NCI-H774 (cell line): ENCODE measurements at regions not wholly inside any gene's neighbourhood (a gene's known extent, or its start where the extent isn't known, plus 50 kb on each side); places are given as distances from the start of the nearest gene placed in this dataset.
"Not testable (repeated sequence)": the region's sequence is repeated elsewhere in the genome, so short reads cannot be mapped to it uniquely, and the experiment has no call there.

Experiments used
- DNase-seq: peaks from one replicate; lab custom pipeline; 2025; lab: John Stamatoyannopoulos, UW

DNA sequence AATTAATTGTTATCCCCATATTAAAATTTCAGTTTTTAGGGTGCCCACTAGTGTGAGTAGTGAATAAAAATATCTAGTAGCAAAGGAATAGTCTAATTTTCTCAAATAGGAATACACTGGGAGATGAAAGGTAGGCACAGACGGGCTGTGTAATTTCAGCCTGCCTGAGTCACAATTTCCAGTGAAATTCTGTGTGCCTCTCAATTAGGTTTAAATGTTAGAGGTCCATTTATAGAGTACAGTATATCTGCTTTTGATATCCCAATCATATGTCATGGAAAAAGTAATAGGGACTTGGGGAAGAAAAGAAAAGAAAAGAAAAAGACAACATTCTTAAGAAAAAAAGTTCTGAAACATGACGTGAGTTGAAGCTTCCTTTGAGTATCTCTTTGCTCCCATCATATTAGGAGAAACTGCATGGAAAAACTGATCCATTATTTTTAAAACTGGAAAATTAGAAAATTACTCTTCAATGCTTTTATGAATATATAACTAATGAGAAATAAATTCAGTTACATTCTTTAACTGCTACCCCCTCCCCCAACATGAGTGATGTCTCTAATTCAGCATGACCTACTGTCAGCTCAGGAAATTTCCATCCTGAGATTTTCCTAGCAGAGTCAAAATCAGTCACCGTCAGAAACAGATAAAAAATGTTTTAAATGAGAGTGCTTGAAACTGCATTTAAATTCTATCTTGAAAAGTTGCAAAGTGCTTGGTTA, 473.8 kb upstream of the HSF2 start:
- DNase-seq: no peak

DNA sequence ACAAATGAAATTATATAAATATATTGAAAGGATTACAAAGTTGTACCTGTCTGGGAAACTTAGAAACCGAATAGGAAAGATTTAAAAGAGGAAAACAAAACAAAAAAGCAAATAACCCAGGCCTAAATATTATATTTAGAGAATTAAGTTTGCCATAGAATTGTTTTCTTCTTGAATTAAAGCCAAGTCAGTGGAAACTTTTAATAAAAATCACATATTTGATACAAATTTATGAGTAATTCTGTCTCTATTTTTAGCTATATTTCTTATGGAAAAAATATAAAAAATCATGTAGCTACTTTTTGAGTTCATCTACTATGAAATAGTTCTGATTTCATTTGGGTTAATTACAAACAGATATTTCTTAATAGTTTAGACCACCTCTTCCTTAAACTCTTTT, 470.2 kb upstream of the HSF2 start:
- DNase-seq: no peak

DNA sequence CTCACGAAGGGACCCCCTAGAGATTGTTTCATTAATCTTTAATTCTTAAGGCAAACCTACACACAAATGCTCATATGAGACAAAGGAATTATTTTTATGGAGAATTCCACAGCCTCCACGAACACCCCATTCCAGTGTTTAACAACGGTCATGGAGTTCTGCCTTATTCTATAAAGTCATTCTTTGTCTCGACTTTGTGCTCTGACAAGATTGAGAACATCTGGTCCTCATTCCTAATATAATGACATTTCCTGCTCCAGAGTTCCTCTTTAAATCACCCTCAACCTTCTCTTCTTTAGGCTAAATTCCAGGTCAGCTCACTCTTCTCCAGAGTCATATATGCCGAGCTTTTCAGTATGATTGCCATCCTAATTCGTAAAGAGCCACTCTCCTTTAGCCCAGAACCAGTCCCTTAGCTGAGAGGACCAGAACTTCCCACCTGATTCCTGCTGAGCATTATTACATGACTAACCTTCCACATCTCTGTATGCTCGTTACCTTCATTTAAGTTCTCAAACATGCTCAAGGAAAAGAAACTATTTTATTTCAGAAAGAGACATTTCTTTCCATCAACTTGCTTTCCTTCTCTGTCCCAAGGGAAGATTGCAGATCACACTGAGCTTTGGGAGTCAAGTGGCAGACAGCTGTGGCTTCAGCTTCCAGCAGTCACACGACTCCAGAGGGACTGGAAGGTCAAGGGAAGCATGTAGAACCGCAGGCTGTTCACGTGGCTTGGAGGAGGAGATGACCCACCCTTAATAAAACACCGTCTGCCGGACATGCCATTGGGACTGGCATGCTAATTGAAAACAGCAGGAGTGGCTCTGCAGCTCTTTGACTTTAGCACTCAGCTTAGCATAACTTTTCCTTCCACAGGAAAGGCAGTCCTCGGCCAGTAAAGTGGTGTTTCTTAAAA, 467.1 kb upstream of the HSF2 start:
- DNase-seq: no peak

DNA sequence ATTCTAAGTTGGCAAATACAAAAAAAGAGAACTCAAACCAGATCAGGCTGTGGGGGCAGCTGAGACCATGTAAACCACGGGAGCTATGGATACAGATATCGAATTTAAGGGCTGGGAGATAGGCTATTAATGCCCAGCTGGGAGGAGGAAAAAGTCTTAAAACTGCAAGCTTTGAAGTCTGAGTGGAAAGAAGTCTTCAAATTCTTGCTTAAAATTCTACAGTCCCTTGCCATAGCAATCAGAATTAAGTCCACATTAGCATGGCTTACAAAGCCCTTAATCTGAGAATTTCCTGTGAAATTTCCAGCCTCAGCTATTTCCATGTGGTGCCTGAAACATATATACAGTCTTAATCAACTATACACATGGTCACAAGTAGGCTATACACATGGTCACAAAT, 465.0 kb upstream of the HSF2 start:
- no peak for DNase-seq

DNA sequence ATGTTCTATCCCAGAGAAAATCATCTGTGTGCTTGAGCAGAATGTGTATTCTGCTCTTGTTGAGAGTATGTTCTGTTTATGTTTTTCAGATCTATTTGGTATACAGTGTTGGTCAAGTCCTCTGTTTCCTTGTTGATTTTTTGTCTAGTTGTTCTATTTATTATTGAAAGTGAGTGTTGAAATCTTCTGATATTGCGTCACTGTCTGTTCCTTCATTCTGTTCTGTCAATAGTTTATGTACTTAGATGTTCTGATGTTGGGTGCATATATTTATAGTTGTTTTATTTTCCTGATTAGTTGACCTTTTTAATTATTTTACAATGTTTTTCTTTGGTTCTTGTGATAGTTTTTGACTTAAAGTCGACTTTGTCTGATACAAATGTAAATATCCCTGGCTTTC, 458.7 kb upstream of the HSF2 start:
- no peak for DNase-seq

DNA sequence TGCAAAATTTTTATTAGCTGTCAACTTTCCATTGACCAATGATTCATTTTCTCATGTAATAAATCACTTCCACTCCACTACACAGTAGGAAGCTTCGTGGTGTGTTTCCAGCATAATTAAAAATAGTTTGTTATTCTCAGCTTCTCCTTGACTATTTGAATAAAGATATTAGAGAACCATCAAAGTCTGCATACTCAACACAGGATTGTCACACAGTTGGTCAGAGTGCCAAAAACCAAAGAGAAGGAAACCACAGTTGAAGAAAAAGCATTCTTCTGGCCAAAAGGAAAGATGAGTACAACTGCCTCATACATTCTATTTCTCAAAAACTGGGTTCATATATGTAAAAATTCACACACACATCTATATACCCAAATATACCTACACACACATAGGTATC, 455.1 kb upstream of the HSF2 start:
- DNase-seq: no peak

DNA sequence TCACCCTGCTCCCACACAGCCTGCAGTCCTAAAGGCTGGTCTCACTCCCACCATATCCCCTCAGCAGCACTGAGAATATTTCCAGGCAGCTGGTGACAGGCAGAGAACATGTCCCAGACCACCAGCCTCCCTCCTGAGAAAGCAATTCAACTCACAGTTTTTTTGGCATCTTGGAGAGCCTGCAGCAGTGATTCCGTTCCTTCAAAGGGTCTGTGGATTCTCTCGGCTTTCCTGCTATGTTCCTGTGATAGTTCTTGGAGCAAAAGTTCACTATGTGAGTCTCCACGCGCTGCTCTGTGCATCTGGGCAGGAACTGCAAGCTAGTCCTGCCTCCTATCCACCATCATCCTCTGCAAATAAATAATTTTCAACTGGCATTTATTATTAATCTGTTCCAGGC, 448.3 kb upstream of the HSF2 start:
- DNase-seq: no peak

DNA sequence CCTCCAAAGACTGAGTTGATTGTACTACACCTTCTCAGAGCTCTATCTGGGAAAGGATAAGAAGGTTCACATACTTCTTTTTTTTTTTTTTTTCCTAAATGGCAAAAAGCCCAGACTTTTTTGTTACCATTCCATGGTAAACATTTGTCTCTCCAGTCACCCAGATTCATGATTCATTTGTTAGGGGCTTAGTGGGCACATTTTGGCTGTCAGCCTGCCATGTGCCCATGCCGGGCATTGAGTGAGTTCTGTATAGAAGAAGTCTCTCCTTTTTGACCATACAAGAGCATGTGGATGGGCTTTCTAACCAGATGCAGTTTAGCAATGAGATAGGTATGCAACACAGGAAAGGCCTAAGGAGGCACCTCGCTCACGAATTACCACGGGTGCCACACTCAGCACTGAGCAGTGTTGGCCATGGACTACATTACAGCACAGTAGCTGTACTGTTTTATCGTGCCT, 447.5 kb upstream of the HSF2 start:
- DNase-seq: no peak

DNA sequence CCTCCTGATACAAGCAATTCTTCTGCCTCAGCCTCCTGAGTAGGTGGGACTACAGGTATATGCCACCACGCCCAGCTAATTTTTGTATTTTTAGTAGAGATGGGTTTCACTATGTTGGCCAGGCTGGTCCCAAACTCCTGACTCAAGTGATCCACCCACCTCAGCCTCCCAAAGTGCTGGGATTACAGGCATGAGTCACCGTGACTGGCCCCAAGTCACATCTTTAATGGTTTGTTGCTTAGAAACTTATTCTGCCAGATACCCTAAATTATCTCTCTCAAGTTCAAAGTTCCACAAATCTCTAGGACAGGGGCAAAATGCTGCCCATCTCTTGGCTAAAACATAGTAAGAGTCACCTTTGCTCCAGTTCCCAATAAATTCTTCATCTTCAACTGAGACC, 444.1 kb upstream of the HSF2 start:
- not testable (repeated sequence) for DNase-seq

DNA sequence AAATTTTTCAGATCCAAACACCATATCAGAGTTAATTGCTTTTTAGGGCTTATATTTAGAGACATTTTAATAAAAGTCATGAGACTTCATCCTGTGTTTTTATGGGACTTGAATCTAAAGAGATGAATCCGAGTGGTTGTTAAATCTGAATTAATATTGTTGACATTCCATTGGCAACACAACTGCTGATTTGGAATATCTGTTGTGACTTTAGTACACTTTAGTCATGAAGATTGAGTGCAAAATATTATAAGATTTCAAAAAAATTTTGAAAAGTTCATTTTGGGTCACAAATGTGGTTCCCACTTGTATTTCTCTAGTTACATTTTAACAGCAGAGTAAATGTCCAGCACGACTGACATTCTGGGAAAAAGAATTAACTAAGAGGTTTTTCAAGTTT, 442.7 kb upstream of the HSF2 start:
- no peak for DNase-seq

DNA sequence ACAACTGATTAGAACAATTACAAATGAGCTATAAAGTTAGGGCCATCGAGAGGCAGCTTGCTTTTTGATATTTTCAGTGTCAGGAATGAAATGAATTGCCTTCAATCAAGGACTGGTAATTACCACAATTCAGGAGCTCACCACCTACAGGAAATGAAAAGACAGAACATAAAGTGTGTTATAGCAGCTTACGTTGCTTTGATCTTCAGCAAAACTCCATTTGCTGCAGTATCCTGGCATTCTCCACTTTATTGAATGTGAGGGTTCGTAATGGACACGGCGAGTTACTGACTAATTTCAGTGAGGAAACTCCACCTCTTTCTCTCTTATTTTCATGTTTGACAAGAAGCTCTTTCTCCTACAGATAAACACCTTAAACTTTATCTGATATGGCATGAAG, 440.0 kb upstream of the HSF2 start:
- DNase-seq: no peak

DNA sequence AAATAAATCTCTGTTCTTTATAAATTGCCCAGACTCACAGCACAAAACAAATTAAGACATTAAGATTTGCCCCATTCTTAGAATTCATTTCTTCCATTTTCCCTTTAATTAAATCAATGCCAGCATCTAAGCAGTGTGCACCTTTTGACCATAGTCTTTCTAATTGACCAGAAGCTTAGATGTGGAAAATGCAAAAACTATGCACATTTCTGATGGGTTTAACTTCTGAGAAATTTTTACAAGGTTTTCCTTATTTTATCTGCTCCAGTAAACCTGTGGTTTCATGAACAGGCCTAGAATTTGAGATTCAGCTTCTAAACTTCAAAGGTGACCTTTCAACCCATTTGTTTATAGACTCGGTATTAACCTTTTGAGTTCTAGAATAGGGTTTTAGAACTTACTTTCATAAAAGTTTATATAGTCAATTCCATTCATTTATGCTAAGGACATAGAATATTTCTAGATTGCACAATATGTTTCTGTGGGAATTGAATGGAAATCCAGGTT, 437.8 kb upstream of the HSF2 start:
- DNase-seq: no peak

DNA sequence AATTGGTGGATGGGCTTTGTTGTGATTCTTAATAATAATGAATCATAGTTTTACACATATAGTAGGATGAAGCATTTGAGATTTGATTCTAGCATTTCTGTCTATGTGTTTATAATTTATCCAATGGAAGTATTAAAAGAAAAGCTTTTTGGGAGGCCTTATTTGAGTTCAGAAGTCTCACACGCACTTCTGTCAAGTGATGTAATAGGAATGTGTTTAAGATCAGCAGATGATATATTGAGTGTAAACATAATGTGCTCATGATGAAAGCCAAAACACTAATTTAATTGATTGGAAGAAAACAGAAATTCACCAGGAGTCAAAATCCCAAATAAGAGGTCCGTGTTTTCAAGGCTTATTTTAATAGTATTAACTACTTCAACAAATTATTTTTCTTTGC, 435.6 kb upstream of the HSF2 start:
- no peak for DNase-seq

DNA sequence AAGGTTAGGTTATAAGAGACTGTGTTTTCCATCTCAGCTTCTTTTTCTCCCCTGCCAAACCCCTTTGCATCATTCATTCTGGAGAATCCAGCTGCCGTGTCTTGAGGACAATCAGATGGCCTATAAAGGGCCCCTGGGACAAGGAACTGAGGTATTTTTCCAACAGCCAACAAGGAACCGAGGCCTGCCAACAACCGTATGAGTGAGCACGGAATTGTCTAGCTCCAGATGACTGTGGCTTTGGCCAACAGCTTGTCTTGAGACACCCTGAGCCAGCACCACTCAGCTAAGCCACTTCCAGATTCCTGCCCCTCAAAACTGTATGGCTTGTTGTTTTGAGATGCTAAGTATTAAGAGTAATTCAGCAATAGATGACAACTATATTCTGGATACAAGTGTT, 433.7 kb upstream of the HSF2 start:
- no peak for DNase-seq

DNA sequence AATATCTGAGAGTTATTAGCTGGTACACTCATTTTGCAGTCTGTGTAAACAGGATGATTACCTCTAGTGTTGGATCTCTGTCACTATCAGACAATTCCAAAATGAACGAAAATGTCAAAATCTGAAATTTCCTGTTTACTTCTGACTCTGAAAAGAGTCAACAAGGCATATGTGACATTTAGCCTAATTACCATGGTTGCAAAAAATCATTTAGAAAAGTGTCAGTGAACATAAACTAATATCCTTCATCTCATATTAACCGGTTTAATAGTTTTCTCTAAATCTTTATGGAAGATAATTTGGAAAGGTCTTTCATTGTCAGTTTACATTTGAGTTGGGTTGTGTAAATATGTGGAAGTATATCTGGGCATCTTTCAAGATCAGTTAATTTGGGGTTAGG, 431.8 kb upstream of the HSF2 start:
- DNase-seq: no peak

DNA sequence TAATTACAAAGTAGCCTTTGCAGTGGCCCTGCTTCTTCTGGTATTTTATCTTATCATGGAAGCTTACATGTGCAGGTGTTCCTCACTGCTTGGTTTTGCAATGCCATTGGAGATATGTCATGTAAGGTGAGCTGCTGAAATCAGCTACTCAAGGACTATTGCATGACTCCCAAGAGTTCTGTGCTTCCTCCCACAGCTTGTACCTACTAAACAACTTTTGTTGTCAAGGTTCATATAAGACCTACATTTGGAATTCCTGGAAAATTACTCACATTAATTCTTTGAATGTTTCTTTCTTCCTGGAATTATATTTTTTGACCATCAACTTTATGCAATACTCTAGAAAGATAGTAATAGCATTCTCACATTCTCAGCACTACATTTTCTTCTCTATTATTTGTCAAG, 427.5 kb upstream of the HSF2 start:
- no peak for DNase-seq

DNA sequence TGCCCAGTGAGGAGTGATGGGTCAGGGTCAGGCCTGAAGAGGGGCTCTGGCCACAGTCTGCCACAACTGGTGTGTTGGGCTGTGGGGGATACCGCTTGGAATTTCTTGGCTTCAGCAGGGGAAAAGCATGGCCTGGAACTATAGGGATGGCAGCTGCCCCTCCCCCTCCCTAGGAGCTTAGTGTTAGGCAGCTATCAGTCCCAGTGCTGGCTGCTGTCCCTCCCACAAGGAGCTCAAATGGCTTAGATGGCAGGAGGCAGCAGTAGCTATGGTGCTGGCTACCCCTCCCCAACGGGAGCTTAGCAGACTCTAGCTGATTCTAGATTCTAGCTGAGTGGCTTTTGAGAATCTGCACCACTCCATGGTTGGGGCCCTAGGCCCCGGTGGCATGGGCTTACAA, 414.5 kb upstream of the HSF2 start:
- no peak for DNase-seq

DNA sequence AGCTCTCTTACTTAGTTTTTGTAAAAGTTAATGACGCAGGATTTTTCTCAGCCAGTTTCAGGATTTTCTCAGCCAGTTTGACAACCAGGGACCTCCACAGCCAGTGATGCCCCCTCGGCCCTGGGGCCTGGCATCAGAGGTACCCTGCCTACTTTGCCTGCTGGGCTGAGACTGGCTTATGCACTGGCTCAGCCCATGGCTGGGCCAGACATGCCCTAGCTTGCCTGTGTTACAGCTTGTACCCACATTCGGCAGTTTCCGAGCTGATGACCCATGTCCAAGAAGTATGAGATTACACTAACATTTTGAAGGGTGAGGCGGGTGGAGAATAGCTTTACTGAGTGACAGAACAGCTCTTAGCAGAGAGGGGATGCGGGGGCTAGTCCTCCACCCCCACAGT, 406.1 kb upstream of the HSF2 start:
- DNase-seq: no peak

DNA sequence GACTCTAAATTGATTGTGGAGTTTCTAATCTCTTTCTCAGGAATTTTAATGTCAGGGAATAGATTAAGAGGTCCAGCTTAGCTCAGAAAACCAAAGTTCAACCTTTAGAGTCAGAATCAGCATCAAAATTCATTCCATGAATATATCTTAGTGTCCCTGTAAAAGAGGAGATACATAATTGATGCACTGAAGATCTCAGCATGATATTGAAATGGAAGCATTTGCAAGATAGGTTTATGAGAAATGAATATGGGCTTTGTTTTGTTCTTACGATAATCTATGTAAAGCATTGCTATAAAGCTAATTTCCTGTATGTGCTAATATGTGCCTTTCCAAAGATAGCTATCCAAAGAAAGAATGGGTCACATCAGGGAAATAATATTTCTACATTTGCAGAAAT, 404.5 kb upstream of the HSF2 start:
- no peak for DNase-seq

DNA sequence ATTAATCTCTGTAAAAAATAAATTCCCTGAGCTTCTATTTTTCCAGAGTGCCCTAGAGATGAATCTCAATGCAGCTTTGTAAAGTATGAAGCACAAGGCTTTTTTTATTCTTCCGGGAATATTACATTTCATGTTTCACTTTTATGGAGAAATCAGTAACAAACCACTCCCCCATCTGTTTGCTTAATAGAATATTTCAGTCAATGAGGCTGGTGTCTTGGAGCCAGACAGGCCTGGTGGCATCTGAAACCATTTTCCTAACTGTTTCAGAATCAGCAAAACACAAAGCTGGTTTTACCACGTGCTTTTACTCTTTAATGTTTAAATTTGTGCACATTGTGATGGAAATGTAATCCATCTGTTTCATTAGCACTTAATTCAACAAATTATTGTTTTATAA, 400.8 kb upstream of the HSF2 start:
- DNase-seq: no peak

DNA sequence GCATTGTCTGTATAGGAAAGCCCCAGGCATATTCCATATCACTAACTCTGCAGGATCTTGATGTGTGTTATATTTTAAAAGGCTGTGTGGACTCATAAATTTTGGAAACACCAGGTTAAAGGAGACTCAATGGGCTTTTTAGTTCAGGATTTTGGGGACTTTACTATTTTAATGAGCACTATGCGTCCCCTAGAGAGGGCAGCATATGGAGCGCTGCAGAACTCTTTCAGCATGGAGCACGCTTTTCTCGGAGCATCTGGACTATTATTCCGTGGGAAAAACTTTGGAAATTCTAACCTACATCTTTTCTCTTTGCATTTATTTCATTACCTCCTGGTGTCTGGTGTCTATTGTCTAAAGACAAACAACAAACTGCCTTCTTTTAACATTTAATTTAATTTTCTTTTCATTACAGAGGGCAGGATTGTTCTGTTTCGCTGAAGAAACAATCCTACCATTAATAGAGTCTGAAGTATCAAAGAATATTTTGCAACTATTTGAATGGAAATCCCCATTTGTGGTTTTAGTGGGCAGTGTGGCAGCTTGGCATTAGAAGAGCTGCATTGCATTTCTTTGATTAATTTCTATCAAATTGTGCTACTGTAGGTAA, 399.9 kb upstream of the HSF2 start:
- no peak for DNase-seq

DNA sequence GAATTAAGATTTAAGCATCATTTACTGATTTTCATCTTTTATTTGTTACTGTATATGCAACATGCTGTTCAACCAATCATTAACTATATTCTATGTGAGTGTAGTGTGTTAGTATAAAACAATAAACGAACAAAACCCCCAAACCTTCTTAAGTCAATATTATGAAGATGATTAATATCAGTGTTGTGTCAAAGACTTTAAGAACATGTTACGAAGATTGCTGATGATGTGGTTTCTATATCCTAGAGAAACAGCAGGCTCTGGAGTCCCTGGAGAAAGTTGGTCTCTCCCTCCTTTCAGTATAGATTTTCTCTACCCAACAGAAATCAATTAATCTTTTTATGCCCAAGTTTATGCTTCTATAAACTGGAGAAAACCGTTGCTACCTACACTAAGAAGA, 393.8 kb upstream of the HSF2 start:
- no peak for DNase-seq

DNA sequence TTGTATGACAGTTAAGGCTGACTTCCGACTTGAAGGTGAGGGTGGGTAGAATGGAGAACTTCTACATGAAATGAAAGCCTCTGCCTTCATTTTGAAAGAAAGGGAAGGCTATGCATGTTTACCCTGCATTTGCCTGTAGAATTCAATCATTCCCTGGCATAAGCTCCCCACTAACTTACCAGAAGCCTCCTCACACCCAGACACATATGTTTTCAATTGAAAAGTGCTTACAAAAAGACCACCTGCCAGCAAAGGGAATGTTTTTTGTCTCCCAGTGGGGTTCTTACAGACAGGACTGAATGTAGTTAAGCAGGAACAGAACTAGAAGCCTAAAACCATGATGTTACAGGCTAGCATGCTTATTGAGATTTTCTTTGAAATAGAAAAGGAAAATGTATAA, 392.1 kb upstream of the HSF2 start:
- no peak for DNase-seq
